ENCODE measurements at regions not wholly inside any gene's neighbourhood (a gene's known extent, or its start where the extent isn't known, plus 50 kb on each side); places are given as distances from the start of the nearest gene placed in this dataset.
A peak's percentile ranks its signal among the peaks of the same experiment; 100 is the strongest.

DNA sequence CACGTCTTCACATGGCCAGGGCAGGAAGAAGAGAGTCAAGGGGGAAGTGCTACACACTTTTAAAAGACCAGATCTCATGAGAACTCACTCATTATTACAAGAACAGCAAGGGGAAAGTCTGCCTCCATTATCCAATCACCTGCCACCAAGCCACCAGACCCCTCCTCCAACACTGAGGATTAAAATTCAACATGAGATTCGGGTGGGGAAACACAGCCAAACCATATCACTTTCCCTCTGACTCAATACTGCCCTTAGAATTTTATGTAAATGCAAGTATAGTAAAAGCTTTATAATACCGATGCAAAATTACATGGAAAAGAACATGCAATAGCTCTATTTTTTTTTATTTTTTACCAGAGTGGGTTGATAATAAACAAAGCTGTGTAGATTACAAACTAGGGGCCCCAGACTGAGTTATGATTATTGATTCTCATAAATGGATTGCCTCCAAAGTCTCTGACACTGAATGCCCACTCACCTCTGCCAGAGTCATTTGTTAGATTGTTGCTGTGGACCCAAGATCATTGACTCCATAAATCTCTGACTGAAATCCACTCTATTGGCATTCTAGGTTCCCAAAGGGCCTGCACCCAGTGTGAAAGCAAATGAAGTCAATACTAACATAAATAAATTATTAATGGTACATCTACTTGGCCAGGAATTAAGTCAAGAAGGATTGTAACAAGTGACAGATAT lies 184.8 kb upstream of the FUT9 start:
- FAIRE-seq (no peak), ATAC-seq (no peak), DNase-seq (ENCODE audit: low spot score) (no peak)
- H3K9me3 ChIP-seq (ENCODE audit: low read length): no peaks in the 10 kb centered on the region
- no peaks in the 10 kb centered on the region for H3K79me2 ChIP-seq (ENCODE audit: insufficient read depth, low read length)
- intact Hi-C loops (cut with micrococcal nuclease; ENCODE audit: unreplicated experiment): no loop called here
- no peaks in the 10 kb centered on the region for H3K4me1 ChIP-seq (ENCODE audit: insufficient read depth, low read length)
- no peaks in the 10 kb centered on the region for H3K27me3 ChIP-seq (ENCODE audit: control insufficient read depth in 1 of 2, insufficient read depth in 2 of 2, low read length in 2 of 2)
- no peaks in the 10 kb centered on the region for H4K20me1 ChIP-seq (ENCODE audit: insufficient read depth, low read length)
- H3K36me3 ChIP-seq (replicated peaks in 1 of 2; ENCODE audit: control insufficient read depth in 1 of 2, insufficient read depth in 2 of 2, low read length in 2 of 2): no peaks in the 10 kb centered on the region
- POLR2A ChIA-PET: no interaction called here
- in situ Hi-C loops (cut with HindIII; ENCODE audit: extremely low pct_ligation_motif_present, low pct_unique_long_range_greater_than_20kb): no loop called here
- no peak for TF ChIP-seq HOXA3 (CRISPR knock-in tag; IDR thresholded peaks at IDR 0.05)
- TF ChIP-seq MXI1 (IDR thresholded peaks at IDR 0.05; ENCODE audit: borderline replicate concordance, low read depth, low read length): no peak
- no peak for TF ChIP-seq ATRX (CRISPR knock-in tag; IDR thresholded peaks at IDR 0.05; ENCODE audit: borderline replicate concordance)
- TF ChIP-seq RAD21 (CRISPR knock-in tag; IDR thresholded peaks at IDR 0.05): no peak
- TF ChIP-seq POLR2G (IDR thresholded peaks at IDR 0.05; ENCODE audit: low read depth, low read length): no peak
- TF ChIP-seq AKAP8 (CRISPR knock-in tag; IDR thresholded peaks at IDR 0.05): no peak
- no peak overlapping the region for H2AFZ ChIP-seq (ENCODE audit: low read length)
- no peak overlapping the region for H3K27ac ChIP-seq (ENCODE audit: extremely low read length, insufficient read depth, low read length)
- H3K4me3 ChIP-seq (replicated peaks in 1 of 3; ENCODE audit: insufficient read depth in 1 of 3, low read depth in 2 of 3, low read length in 3 of 3): no peak overlapping the region
- WGBS (ENCODE audit: low lambda C conversion rate): 92% methylated on average over 3 of the region's 3 CpGs
- no peak overlapping the region for H3K9ac ChIP-seq (ENCODE audit: insufficient read depth, low read depth, low read length)
- CTCF ChIA-PET (ENCODE audit: low intra/inter-chr PET ratio, low total read pairs): no interaction called here
- H3K4me2 ChIP-seq (ENCODE audit: low read depth, low read length): no peak overlapping the region
- no TSS peak for BruUV-seq (replicated peaks)

DNA sequence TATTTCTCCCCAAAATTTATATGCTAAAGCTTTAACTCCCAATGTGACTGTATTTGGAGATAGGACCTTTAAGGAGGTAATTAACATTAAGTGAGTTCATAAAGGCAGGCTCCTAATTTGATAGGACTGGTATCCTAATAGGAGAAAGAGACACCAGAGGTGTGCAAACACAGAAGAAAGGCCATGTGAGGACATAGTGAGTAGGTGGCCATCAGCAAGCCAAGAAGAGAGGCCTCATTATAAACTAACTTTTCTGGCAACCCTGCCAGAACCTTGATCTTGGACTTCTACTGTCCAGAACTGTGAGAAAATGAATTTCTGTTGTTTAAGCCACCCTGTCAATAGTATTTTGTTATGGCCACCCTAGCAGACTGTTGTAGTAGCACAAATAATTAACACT lies 177.9 kb upstream of the FUT9 start:
- Histone ChIP-seq H3K27ac (ENCODE audit: extremely low read length, insufficient read depth, low read length) (peak overlapping the region; percentile 51), H3K4me1 (ENCODE audit: insufficient read depth, low read length) (peaks cover 41% of the 10 kb centered on the region), H3K36me3 (replicated peaks in 1 of 2; ENCODE audit: control insufficient read depth in 1 of 2, insufficient read depth in 2 of 2, low read length in 2 of 2) (no peaks in the 10 kb centered on the region), H3K9ac (ENCODE audit: insufficient read depth, low read depth, low read length) (no peak overlapping the region), H3K79me2 (ENCODE audit: insufficient read depth, low read length) (no peaks in the 10 kb centered on the region), H3K4me2 (ENCODE audit: low read depth, low read length) (no peak overlapping the region; the same call in 1 of the 2 replicates), H3K27me3 (ENCODE audit: control insufficient read depth in 1 of 2, insufficient read depth in 2 of 2, low read length in 2 of 2) (no peaks in the 10 kb centered on the region), H3K9me3 (ENCODE audit: low read length) (no peaks in the 10 kb centered on the region), H4K20me1 (ENCODE audit: insufficient read depth, low read length) (no peaks in the 10 kb centered on the region), H2AFZ (ENCODE audit: low read length) (peak overlapping the region; percentile 44), H3K4me3 (replicated peaks in 1 of 3; ENCODE audit: insufficient read depth in 1 of 3, low read depth in 2 of 3, low read length in 3 of 3) (no peak overlapping the region)
- no TSS peak for BruUV-seq (replicated peaks)
- CTCF ChIA-PET (ENCODE audit: low intra/inter-chr PET ratio, low total read pairs): no interaction called here
- POLR2A ChIA-PET: no interaction called here
- intact Hi-C loops (cut with micrococcal nuclease; ENCODE audit: unreplicated experiment): loop anchor here (2.0 kb wide), 1 partner anchor 33 kb away; no protein-coding TSS in a partner anchor
- in situ Hi-C loops (cut with HindIII; ENCODE audit: extremely low pct_ligation_motif_present, low pct_unique_long_range_greater_than_20kb): no loop called here
- peak; percentile 82 for ATAC-seq
- peak; percentile 34 for FAIRE-seq
- peak; percentile 36 for DNase-seq (ENCODE audit: low spot score)
- TF ChIP-seq RXRB (CRISPR knock-in tag; IDR thresholded peaks at IDR 0.05; ENCODE audit: borderline replicate concordance) (peak; percentile 87), ZNF30 (CRISPR knock-in tag; IDR thresholded peaks at IDR 0.05) (no peak), GATAD1 (CRISPR knock-in tag; IDR thresholded peaks at IDR 0.05) (no peak), HMG20A (CRISPR knock-in tag; IDR thresholded peaks at IDR 0.05; ENCODE audit: borderline replicate concordance) (peak; percentile 22; the same call in 1 of the 2 replicates), NCOA2 (CRISPR knock-in tag; IDR thresholded peaks at IDR 0.05) (peak; percentile 25; the same call in 1 of the 2 replicates)
- TF ChIP-seq, protein P1, sequence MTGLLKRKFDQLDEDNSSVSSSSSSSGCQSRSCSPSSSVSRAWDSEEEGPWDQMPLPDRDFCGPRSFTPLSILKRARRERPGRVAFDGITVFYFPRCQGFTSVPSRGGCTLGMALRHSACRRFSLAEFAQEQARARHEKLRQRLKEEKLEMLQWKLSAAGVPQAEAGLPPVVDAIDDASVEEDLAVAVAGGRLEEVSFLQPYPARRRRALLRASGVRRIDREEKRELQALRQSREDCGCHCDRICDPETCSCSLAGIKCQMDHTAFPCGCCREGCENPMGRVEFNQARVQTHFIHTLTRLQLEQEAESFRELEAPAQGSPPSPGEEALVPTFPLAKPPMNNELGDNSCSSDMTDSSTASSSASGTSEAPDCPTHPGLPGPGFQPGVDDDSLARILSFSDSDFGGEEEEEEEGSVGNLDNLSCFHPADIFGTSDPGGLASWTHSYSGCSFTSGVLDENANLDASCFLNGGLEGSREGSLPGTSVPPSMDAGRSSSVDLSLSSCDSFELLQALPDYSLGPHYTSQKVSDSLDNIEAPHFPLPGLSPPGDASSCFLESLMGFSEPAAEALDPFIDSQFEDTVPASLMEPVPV (CRISPR knock-in tag; IDR thresholded peaks at IDR 0.05): no peak
- TF ChIP-seq, protein P2, sequence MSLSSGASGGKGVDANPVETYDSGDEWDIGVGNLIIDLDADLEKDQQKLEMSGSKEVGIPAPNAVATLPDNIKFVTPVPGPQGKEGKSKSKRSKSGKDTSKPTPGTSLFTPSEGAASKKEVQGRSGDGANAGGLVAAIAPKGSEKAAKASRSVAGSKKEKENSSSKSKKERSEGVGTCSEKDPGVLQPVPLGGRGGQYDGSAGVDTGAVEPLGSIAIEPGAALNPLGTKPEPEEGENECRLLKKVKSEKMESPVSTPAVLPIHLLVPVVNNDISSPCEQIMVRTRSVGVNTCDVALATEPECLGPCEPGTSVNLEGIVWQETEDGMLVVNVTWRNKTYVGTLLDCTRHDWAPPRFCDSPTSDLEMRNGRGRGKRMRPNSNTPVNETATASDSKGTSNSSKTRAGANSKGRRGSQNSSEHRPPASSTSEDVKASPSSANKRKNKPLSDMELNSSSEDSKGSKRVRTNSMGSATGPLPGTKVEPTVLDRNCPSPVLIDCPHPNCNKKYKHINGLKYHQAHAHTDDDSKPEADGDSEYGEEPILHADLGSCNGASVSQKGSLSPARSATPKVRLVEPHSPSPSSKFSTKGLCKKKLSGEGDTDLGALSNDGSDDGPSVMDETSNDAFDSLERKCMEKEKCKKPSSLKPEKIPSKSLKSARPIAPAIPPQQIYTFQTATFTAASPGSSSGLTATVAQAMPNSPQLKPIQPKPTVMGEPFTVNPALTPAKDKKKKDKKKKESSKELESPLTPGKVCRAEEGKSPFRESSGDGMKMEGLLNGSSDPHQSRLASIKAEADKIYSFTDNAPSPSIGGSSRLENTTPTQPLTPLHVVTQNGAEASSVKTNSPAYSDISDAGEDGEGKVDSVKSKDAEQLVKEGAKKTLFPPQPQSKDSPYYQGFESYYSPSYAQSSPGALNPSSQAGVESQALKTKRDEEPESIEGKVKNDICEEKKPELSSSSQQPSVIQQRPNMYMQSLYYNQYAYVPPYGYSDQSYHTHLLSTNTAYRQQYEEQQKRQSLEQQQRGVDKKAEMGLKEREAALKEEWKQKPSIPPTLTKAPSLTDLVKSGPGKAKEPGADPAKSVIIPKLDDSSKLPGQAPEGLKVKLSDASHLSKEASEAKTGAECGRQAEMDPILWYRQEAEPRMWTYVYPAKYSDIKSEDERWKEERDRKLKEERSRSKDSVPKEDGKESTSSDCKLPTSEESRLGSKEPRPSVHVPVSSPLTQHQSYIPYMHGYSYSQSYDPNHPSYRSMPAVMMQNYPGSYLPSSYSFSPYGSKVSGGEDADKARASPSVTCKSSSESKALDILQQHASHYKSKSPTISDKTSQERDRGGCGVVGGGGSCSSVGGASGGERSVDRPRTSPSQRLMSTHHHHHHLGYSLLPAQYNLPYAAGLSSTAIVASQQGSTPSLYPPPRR (CRISPR knock-in tag; IDR thresholded peaks at IDR 0.05; ENCODE audit: borderline replicate concordance): peak; percentile 20; the same call in 1 of the 2 replicates

All from HepG2 (cell line).